Activated CD8-positive, alpha-beta T cell treated with anti-CD3 and anti-CD28 coated beads for 36 hours (primary cell): ENCODE measurements at regions not wholly inside any gene's neighbourhood (a gene's known extent, or its start where the extent isn't known, plus 50 kb on each side); places are given as distances from the start of the nearest gene placed in this dataset.
"Not testable (repeated sequence)": the region's sequence is repeated elsewhere in the genome, so short reads cannot be mapped to it uniquely, and the experiment has no call there.

Source experiments
- ATAC-seq: fragments of 200-7000 bp; cut with Tn5 transposase; one replicate; pipeline ENCODE4 v1.10.0; 2021; ENCODE audit warnings: mild to moderate bottlenecking, moderate library complexity
- CTCF ChIA-PET: fragments of 350-600 bp; sonication (Branson Sonifier 250); formaldehyde crosslinking; loops from one replicate; lab custom pipeline; 2021; ENCODE audit warnings: antibody characterized with exemption; lab: Charles Lee
- POLR2A ChIA-PET: fragments of 350-600 bp; sonication (Branson Sonifier 250); formaldehyde crosslinking; loops from one replicate; lab custom pipeline; 2021; ENCODE audit warnings: antibody characterized with exemption; lab: Charles Lee
- DNase-seq: peaks from one replicate; pipeline ENCODE4 v3.0.0-alpha.2; 2020
- H3K27ac Mint-ChIP-seq: one replicate; pipeline ENCODE4 v1.8.0; 2021; ENCODE audit warnings: mild to moderate bottlenecking, mixed read lengths
- H3K27me3 Mint-ChIP-seq: one replicate; pipeline ENCODE4 v1.8.0; 2021; ENCODE audit warnings: mixed read lengths
- H3K36me3 Mint-ChIP-seq: one replicate; pipeline ENCODE4 v1.8.0; 2021; ENCODE audit warnings: low read depth, mixed read lengths
- H3K4me1 Mint-ChIP-seq: one replicate; pipeline ENCODE4 v1.8.0; 2021; ENCODE audit warnings: low read depth, mixed read lengths
- H3K4me3 Mint-ChIP-seq: one replicate; pipeline ENCODE4 v1.8.0; 2021; ENCODE audit warnings: mild to moderate bottlenecking, moderate library complexity, mixed read lengths
- H3K9me3 Mint-ChIP-seq: one replicate; pipeline ENCODE4 v1.8.0; 2021; ENCODE audit warnings: mixed read lengths
- CTCF ChIP-seq: fragments of 200-600 bp; IDR thresholded peaks from one replicate; pipeline ENCODE4 v1.8.0; 2022; ENCODE audit warnings: antibody characterized with exemption, mild to moderate bottlenecking
- intact Hi-C: fragments of 100-400 bp; cut with micrococcal nuclease; formaldehyde crosslinking; loops from one replicate; pipeline ENCODE4 v1.10.0; 2022

GRCh38 chr6:167416676-167417430 is 92.0 kb downstream of the TTLL2 start:
- ATAC-seq (no peak), DNase-seq (no peak)
- no peak for TF ChIP-seq CTCF
- no peaks in the 10 kb centered on the region for H3K9me3 Mint-ChIP-seq
- H3K27ac Mint-ChIP-seq, result no peak overlapping the region
- ChIA-PET POLR2A (no interaction called here), CTCF (no interaction called here)
- intact Hi-C loops, result no loop called here
- H3K4me1 Mint-ChIP-seq, result no peaks in the 10 kb centered on the region
- peaks cover 10% of the 10 kb centered on the region for H3K27me3 Mint-ChIP-seq
- no peak overlapping the region for H3K4me3 Mint-ChIP-seq
- H3K36me3 Mint-ChIP-seq, result no peaks in the 10 kb centered on the region

- ChIA-PET CTCF (no interaction called here), POLR2A (interaction anchor here (0.7 kb wide), 1 partner anchor 1599 kb away, joined by 3 read pairs; no protein-coding TSS in a partner anchor)
- DNase-seq (no peak), ATAC-seq (no peak)
- Mint-ChIP-seq H3K27me3 (peaks cover 10% of the 10 kb centered on the region), H3K9me3 (no peaks in the 10 kb centered on the region), H3K27ac (no peak overlapping the region), H3K4me3 (no peak overlapping the region), H3K4me1 (no peaks in the 10 kb centered on the region), H3K36me3 (no peaks in the 10 kb centered on the region)
- TF ChIP-seq CTCF, result no peak
- intact Hi-C loops, result no loop called here
Measured at GRCh38 chr6:167420177-167420576, 95.3 kb downstream of the TTLL2 start.

- TF ChIP-seq CTCF, result no peak
- CTCF ChIA-PET, result no interaction called here
- Mint-ChIP-seq H3K9me3 (no peaks in the 10 kb centered on the region), H3K27me3 (peaks cover 10% of the 10 kb centered on the region), H3K4me3 (no peak overlapping the region), H3K4me1 (no peaks in the 10 kb centered on the region), H3K36me3 (no peaks in the 10 kb centered on the region), H3K27ac (no peak overlapping the region)
- no peak for DNase-seq
- intact Hi-C loops, result no loop called here
- POLR2A ChIA-PET, result interaction anchor here (0.7 kb wide), 1 partner anchor 1598 kb away, joined by 3 read pairs; no protein-coding TSS in a partner anchor
- ATAC-seq, result no peak
Measured at GRCh38 chr6:167420858-167421766, 96.2 kb downstream of the TTLL2 start.

- H3K27ac Mint-ChIP-seq, intact Hi-C loops, H3K9me3 Mint-ChIP-seq, DNase-seq, H3K4me3 Mint-ChIP-seq, ATAC-seq, H3K4me1 Mint-ChIP-seq, CTCF ChIA-PET, H3K36me3 Mint-ChIP-seq, POLR2A ChIA-PET: not testable (repeated sequence)
- H3K27me3 Mint-ChIP-seq, result peaks cover 10% of the 10 kb centered on the region
Measured at GRCh38 chr6:167421944-167422343, 97.1 kb downstream of the TTLL2 start.

GRCh38 chr6:167422934-167423333 is 98.0 kb downstream of the TTLL2 start:
- TF ChIP-seq CTCF, result no peak
- DNase-seq (no peak), ATAC-seq (no peak)
- intact Hi-C loops, result no loop called here
- ChIA-PET POLR2A (no interaction called here), CTCF (no interaction called here)
- Mint-ChIP-seq H3K9me3 (no peaks in the 10 kb centered on the region), H3K27me3 (peaks cover 9% of the 10 kb centered on the region), H3K36me3 (no peaks in the 10 kb centered on the region), H3K27ac (no peak overlapping the region), H3K4me1 (no peaks in the 10 kb centered on the region), H3K4me3 (no peak overlapping the region)
